ENCODE measurements at regions not wholly inside any gene's neighbourhood (a gene's known extent, or its start where the extent isn't known, plus 50 kb on each side); places are given as distances from the start of the nearest gene placed in this dataset.

GRCh38 chr9:87442451-87442850 is 55.2 kb upstream of the DAPK1 start (continued):
- TF ChIP-seq ZNF462 (CRISPR knock-in tag; IDR thresholded peaks at IDR 0.05) (no peak), CREB1 (CRISPR knock-in tag; IDR thresholded peaks at IDR 0.05; ENCODE audit: low read depth) (no peak), NANOG (IDR thresholded peaks at IDR 0.05; ENCODE audit: borderline replicate concordance) (no peak), POLR2AphosphoS5 (IDR thresholded peaks at IDR 0.05; ENCODE audit: low read depth) (no peak)

DNA sequence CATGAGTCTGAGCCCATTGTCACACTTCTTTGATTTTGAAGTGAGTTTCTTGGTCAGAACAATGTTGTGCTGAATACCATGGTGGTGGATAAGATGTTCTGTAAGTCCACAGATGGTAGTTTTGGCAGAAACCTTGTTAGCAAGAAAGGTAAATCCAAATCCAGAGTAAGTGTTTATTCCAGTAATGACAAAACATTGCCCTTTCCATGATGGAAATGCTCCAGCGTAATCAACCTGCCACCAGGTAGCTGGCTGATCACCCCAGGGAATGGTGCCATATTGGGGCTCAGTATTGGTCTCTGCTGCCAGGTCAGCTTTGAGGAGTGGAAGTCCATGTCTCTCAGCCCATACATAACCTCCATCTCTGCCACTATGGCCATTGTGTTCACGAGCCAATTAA is 54.7 kb upstream of the DAPK1 start:
- DNase-seq (ENCODE audit: low spot score) (no peak), ATAC-seq (no peak)
- TF ChIP-seq ETS1 (IDR thresholded peaks at IDR 0.05) (no peak), STAT1 (IDR thresholded peaks at IDR 0.05; ENCODE audit: unreplicated experiment) (no peak), ZNF462 (CRISPR knock-in tag; IDR thresholded peaks at IDR 0.05) (no peak), EZH2 (IDR thresholded peaks at IDR 0.05; ENCODE audit: low read depth, unreplicated experiment) (no peak)
- no peak overlapping the region for H3K27ac ChIP-seq (ENCODE audit: low read depth)
- H3K4me2 ChIP-seq: no peak overlapping the region
- no peak overlapping the region for H3K27ac Mint-ChIP-seq
- peaks cover 16% of the 10 kb centered on the region for H3K4me1 Mint-ChIP-seq
- H3K36me3 Mint-ChIP-seq (ENCODE audit: low read depth): no peaks in the 10 kb centered on the region
- H4K20me1 ChIP-seq (replicated peaks; ENCODE audit: insufficient read depth): no peaks in the 10 kb centered on the region
- H3K27me3 Mint-ChIP-seq (ENCODE audit: insufficient read depth, low read depth, poor library complexity): peaks cover 5% of the 10 kb centered on the region
- H3K9me2 ChIP-seq (ENCODE audit: insufficient read depth): peaks cover 19% of the 10 kb centered on the region
- no peaks in the 10 kb centered on the region for H3K79me2 ChIP-seq (replicated peaks; ENCODE audit: insufficient read depth)
- no peaks in the 10 kb centered on the region for H3K36me3 ChIP-seq (ENCODE audit: insufficient read depth)
- no peaks in the 10 kb centered on the region; the same call in 2 of the 3 replicates for H3K9me3 Mint-ChIP-seq
- H3F3A ChIP-seq (replicated peaks; ENCODE audit: low read depth): no peaks in the 10 kb centered on the region
- no peaks in the 10 kb centered on the region for H3K27me3 ChIP-seq (ENCODE audit: insufficient read depth)
- H2AFZ ChIP-seq: no peak overlapping the region
- H3K4me1 ChIP-seq (ENCODE audit: insufficient read depth): no peaks in the 10 kb centered on the region; the same call in 1 of the 2 replicates
- no peak overlapping the region for H3K4me3 Mint-ChIP-seq
- H3K4me3 ChIP-seq: no peak overlapping the region
